ENCODE measurements at regions not wholly inside any gene's neighbourhood (a gene's known extent, or its start where the extent isn't known, plus 50 kb on each side); places are given as distances from the start of the nearest gene placed in this dataset.

DNA sequence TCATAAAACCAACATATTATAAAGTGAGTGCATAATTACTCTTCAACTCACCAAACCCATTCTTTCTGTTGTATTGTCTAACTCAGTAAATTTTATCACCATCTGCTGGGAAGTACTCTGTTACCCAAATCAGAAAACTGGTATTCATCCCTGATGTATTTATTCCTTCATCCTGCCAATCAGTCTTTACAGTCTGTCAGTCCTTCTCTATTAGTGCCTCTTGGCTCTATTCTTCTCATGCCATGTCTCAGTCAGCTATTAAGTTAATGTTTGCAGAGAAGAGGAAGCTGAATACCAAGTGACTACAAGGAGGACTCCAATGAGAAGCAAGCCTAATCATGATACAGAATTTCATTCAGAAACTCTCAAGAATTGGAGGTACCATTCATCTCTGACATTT lies 631.2 kb downstream of the CPS1 start:
- Histone ChIP-seq H3K27me3 (ENCODE audit: control insufficient read depth, low read length) (no peaks in the 10 kb centered on the region), H3K36me3 (ENCODE audit: control insufficient read depth, low read length) (no peaks in the 10 kb centered on the region), H3K27ac (ENCODE audit: low read depth, low read length) (no peak overlapping the region), H3K9me2 (replicated peaks; ENCODE audit: control insufficient read depth, low read length) (no peaks in the 10 kb centered on the region), H3K4me1 (ENCODE audit: control insufficient read depth, low read length) (no peaks in the 10 kb centered on the region), H3K4me2 (ENCODE audit: low read length) (no peak overlapping the region), H3K9me3 (ENCODE audit: control insufficient read depth, insufficient read depth, low read length) (no peaks in the 10 kb centered on the region), H3K79me2 (ENCODE audit: control insufficient read depth, low read length) (no peaks in the 10 kb centered on the region), H3K4me3 (ENCODE audit: low read length) (no peak overlapping the region), H4K20me1 (ENCODE audit: control insufficient read depth, insufficient read depth, low read depth, low read length) (no peaks in the 10 kb centered on the region), H3F3A (ENCODE audit: control insufficient read depth, insufficient read depth) (no peaks in the 10 kb centered on the region)
- no peak for TF ChIP-seq EZH2phosphoT487 (IDR thresholded peaks at IDR 0.05; ENCODE audit: borderline replicate concordance, low read length)
- TF ChIP-seq, protein P1, sequence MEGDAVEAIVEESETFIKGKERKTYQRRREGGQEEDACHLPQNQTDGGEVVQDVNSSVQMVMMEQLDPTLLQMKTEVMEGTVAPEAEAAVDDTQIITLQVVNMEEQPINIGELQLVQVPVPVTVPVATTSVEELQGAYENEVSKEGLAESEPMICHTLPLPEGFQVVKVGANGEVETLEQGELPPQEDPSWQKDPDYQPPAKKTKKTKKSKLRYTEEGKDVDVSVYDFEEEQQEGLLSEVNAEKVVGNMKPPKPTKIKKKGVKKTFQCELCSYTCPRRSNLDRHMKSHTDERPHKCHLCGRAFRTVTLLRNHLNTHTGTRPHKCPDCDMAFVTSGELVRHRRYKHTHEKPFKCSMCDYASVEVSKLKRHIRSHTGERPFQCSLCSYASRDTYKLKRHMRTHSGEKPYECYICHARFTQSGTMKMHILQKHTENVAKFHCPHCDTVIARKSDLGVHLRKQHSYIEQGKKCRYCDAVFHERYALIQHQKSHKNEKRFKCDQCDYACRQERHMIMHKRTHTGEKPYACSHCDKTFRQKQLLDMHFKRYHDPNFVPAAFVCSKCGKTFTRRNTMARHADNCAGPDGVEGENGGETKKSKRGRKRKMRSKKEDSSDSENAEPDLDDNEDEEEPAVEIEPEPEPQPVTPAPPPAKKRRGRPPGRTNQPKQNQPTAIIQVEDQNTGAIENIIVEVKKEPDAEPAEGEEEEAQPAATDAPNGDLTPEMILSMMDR (IDR thresholded peaks at IDR 0.05; ENCODE audit: low read depth, low read length, poor library complexity, severe bottlenecking), result no peak

DNA sequence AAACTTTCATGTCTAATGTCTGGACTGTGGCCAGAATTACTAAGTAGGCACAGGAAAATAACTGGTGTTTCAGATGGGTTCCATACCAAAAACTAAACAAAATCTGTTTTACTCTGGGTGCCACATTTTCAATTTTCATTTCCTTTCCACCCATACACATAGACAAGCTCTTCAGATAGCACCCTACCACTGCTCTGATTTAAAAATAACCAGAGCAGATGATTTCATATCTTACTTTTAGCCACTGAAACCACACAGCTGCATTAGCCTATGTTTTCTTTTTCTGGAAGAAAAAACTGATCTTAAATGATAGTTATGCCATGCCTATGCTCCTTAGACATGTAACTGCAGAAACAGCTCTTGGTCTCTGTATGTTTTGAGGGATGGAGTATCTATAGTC lies 647.6 kb downstream of the CPS1 start:
- Histone ChIP-seq H3K4me3 (ENCODE audit: low read length) (no peak overlapping the region), H3K79me2 (ENCODE audit: control insufficient read depth, low read length) (no peaks in the 10 kb centered on the region), H3K4me2 (ENCODE audit: low read length) (no peak overlapping the region), H4K20me1 (ENCODE audit: control insufficient read depth, insufficient read depth, low read depth, low read length) (no peaks in the 10 kb centered on the region), H3K27me3 (ENCODE audit: control insufficient read depth, low read length) (no peaks in the 10 kb centered on the region), H3K27ac (ENCODE audit: low read depth, low read length) (no peak overlapping the region), H3F3A (ENCODE audit: control insufficient read depth, insufficient read depth) (no peaks in the 10 kb centered on the region), H3K4me1 (ENCODE audit: control insufficient read depth, low read length) (no peaks in the 10 kb centered on the region), H3K9me2 (replicated peaks; ENCODE audit: control insufficient read depth, low read length) (no peaks in the 10 kb centered on the region), H3K9me3 (ENCODE audit: control insufficient read depth, insufficient read depth, low read length) (no peaks in the 10 kb centered on the region), H3K36me3 (ENCODE audit: control insufficient read depth, low read length) (no peaks in the 10 kb centered on the region)
- TF ChIP-seq, protein P1 (IDR thresholded peaks at IDR 0.05; ENCODE audit: low read depth, low read length, poor library complexity, severe bottlenecking), result no peak
- TF ChIP-seq EZH2phosphoT487 (IDR thresholded peaks at IDR 0.05; ENCODE audit: borderline replicate concordance, low read length), result no peak

DNA sequence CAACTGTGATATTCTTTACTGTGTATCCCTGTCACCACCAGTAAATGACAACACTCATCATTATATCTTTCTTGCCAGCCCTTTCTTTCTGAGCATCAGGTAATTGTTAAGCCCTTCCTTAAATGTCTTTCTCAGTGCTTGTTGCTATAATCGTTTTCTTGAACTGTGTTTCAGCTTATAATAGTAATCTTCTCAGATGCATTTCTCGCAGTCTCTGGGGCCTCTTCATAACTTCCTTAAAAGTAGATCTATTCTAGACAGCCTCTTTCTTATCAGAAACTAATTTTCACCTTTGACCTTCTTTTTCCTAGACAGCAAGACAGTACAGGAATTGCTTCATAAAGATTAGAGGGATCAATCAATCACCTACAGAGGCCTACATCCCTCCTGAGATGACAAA lies 648.1 kb downstream of the CPS1 start:
- Histone ChIP-seq H3K4me3 (ENCODE audit: low read length) (no peak overlapping the region), H3K79me2 (ENCODE audit: control insufficient read depth, low read length) (no peaks in the 10 kb centered on the region), H3K4me2 (ENCODE audit: low read length) (no peak overlapping the region), H3K36me3 (ENCODE audit: control insufficient read depth, low read length) (no peaks in the 10 kb centered on the region), H3F3A (ENCODE audit: control insufficient read depth, insufficient read depth) (no peaks in the 10 kb centered on the region), H3K9me2 (replicated peaks; ENCODE audit: control insufficient read depth, low read length) (no peaks in the 10 kb centered on the region), H3K27me3 (ENCODE audit: control insufficient read depth, low read length) (no peaks in the 10 kb centered on the region), H3K27ac (ENCODE audit: low read depth, low read length) (no peak overlapping the region), H4K20me1 (ENCODE audit: control insufficient read depth, insufficient read depth, low read depth, low read length) (no peaks in the 10 kb centered on the region), H3K4me1 (ENCODE audit: control insufficient read depth, low read length) (no peaks in the 10 kb centered on the region), H3K9me3 (ENCODE audit: control insufficient read depth, insufficient read depth, low read length) (no peaks in the 10 kb centered on the region)
- TF ChIP-seq, protein P1 (IDR thresholded peaks at IDR 0.05; ENCODE audit: low read depth, low read length, poor library complexity, severe bottlenecking), result no peak
- TF ChIP-seq EZH2phosphoT487 (IDR thresholded peaks at IDR 0.05; ENCODE audit: borderline replicate concordance, low read length), result no peak

- Histone ChIP-seq H3K9me2 (replicated peaks; ENCODE audit: control insufficient read depth, low read length) (no peaks in the 10 kb centered on the region), H3K4me1 (ENCODE audit: control insufficient read depth, low read length) (no peaks in the 10 kb centered on the region), H3K27ac (ENCODE audit: low read depth, low read length) (no peak overlapping the region), H3K79me2 (ENCODE audit: control insufficient read depth, low read length) (no peaks in the 10 kb centered on the region), H3K4me3 (ENCODE audit: low read length) (no peak overlapping the region), H3K4me2 (ENCODE audit: low read length) (no peak overlapping the region), H3K27me3 (ENCODE audit: control insufficient read depth, low read length) (no peaks in the 10 kb centered on the region), H4K20me1 (ENCODE audit: control insufficient read depth, insufficient read depth, low read depth, low read length) (no peaks in the 10 kb centered on the region), H3K9me3 (ENCODE audit: control insufficient read depth, insufficient read depth, low read length) (no peaks in the 10 kb centered on the region), H3K36me3 (ENCODE audit: control insufficient read depth, low read length) (no peaks in the 10 kb centered on the region), H3F3A (ENCODE audit: control insufficient read depth, insufficient read depth) (no peaks in the 10 kb centered on the region)
- TF ChIP-seq, protein P1 (IDR thresholded peaks at IDR 0.05; ENCODE audit: low read depth, low read length, poor library complexity, severe bottlenecking), result no peak
- TF ChIP-seq EZH2phosphoT487 (IDR thresholded peaks at IDR 0.05; ENCODE audit: borderline replicate concordance, low read length), result no peak
These were observed 648.5 kb downstream of the CPS1 start for GRCh38 chr2:211204902-211205301.
